H9 (cell line): ENCODE measurements at regions not wholly inside any gene's neighbourhood (a gene's known extent, or its start where the extent isn't known, plus 50 kb on each side); places are given as distances from the start of the nearest gene placed in this dataset.

ENCODE experiments used
- DNase-seq: peaks from one replicate; pipeline ENCODE4 v3.0.0-alpha.2; 2017
- H2AFZ ChIP-seq: one replicate; pipeline ENCODE4 v1.6.1; 2013; ENCODE audit warnings: mild to moderate bottlenecking, low read length, control low read depth, moderate library complexity
- H2AK5ac ChIP-seq: 2 replicates; pipeline ENCODE4 v1.6.1; 2013; ENCODE audit warnings: low read length, control low read depth, mixed read lengths; ENCODE audit not compliant: insufficient read length
- H2BK120ac ChIP-seq: one replicate; pipeline ENCODE4 v1.6.1; 2013; ENCODE audit warnings: low read depth, mild to moderate bottlenecking, low read length, control low read depth, inconsistent platforms; ENCODE audit not compliant: poor library complexity, severe bottlenecking
- H2BK12ac ChIP-seq: 2 replicates; pipeline ENCODE4 v1.6.1; 2013; ENCODE audit warnings: low read length, control low read depth, mixed read lengths, low read depth; ENCODE audit not compliant: insufficient read length
- H2BK15ac ChIP-seq: 2 replicates; pipeline ENCODE4 v1.6.1; 2013; ENCODE audit warnings: low read depth, low read length, control low read depth
- H2BK20ac ChIP-seq: one replicate; pipeline ENCODE4 v1.6.1; 2013; ENCODE audit warnings: low read depth, mild to moderate bottlenecking, low read length, control low read depth, inconsistent platforms; ENCODE audit not compliant: poor library complexity, severe bottlenecking
- H2BK5ac ChIP-seq: 2 replicates; pipeline ENCODE4 v1.6.1; 2013; ENCODE audit warnings: low read length, control low read depth, mixed read lengths; ENCODE audit not compliant: insufficient read length
- H3K14ac ChIP-seq: 2 replicates; pipeline ENCODE4 v1.6.1; 2013; ENCODE audit warnings: low read length, control low read depth; ENCODE audit not compliant: insufficient read depth
- H3K18ac ChIP-seq: 2 replicates; pipeline ENCODE4 v1.6.1; 2013; ENCODE audit warnings: low read depth, mild to moderate bottlenecking, mixed read lengths, low read length, control low read depth; ENCODE audit not compliant: insufficient read length
- H3K23ac ChIP-seq: 2 replicates; pipeline ENCODE4 v1.6.1; 2013; ENCODE audit warnings: low read length, control low read depth, mixed read lengths, low read depth; ENCODE audit not compliant: insufficient read length
- H3K23me2 ChIP-seq: 2 replicates; pipeline ENCODE4 v1.6.1; 2013; ENCODE audit warnings: low read depth, mild to moderate bottlenecking, mixed read lengths, low read length, control low read depth; ENCODE audit not compliant: insufficient read length, poor library complexity, severe bottlenecking
- H3K27ac ChIP-seq: 2 replicates; pipeline ENCODE4 v1.5.1; 2013; ENCODE audit warnings: low read length, control low read depth, mixed read lengths, low read depth; ENCODE audit not compliant: insufficient read length
- H3K27me3 ChIP-seq: 2 replicates; pipeline ENCODE4 v1.6.1; 2013; ENCODE audit warnings: low read length, control low read depth, inconsistent platforms; ENCODE audit not compliant: insufficient read depth
- H3K4ac ChIP-seq: 2 replicates; pipeline ENCODE4 v1.6.1; 2013; ENCODE audit warnings: low read depth, mild to moderate bottlenecking, control low read depth, inconsistent platforms, low read length, moderate library complexity
- H3K4me1 ChIP-seq: 2 replicates; pipeline ENCODE4 v1.6.1; 2013; ENCODE audit warnings: low read length, control low read depth, inconsistent platforms; ENCODE audit not compliant: insufficient read depth
- H3K4me2 ChIP-seq: 2 replicates; pipeline ENCODE4 v1.6.1; 2013; ENCODE audit warnings: low read length, control low read depth, mixed read lengths; ENCODE audit not compliant: insufficient read length, insufficient read depth
- H3K56ac ChIP-seq: 2 replicates; pipeline ENCODE4 v1.6.1; 2013; ENCODE audit warnings: low read depth, mild to moderate bottlenecking, mixed read lengths, low read length, control low read depth; ENCODE audit not compliant: insufficient read length
- H3K79me1 ChIP-seq: 2 replicates; pipeline ENCODE4 v1.6.1; 2013; ENCODE audit warnings: low read depth, mild to moderate bottlenecking, moderate library complexity, low read length, control low read depth, inconsistent platforms; ENCODE audit not compliant: insufficient read depth, poor library complexity, severe bottlenecking
- H3K79me2 ChIP-seq: 2 replicates; pipeline ENCODE4 v1.6.1; 2013; ENCODE audit warnings: low read length, control low read depth, inconsistent platforms; ENCODE audit not compliant: insufficient read depth
- H3K9ac ChIP-seq: 2 replicates; pipeline ENCODE4 v1.6.1; 2013; ENCODE audit warnings: low read length, control low read depth, mixed read lengths; ENCODE audit not compliant: insufficient read length; ENCODE audit errors: extremely low read depth
- H3K9me3 ChIP-seq: one replicate; pipeline ENCODE4 v1.6.1; 2013; ENCODE audit warnings: low read depth, low read length, inconsistent platforms; ENCODE audit not compliant: control insufficient read depth
- H3T11ph ChIP-seq: one replicate; pipeline ENCODE4 v1.6.1; 2013; ENCODE audit warnings: mild to moderate bottlenecking, low read length, control low read depth, inconsistent platforms
- H4K20me1 ChIP-seq: one replicate; pipeline ENCODE4 v1.6.1; 2013; ENCODE audit not compliant: control insufficient read depth, insufficient read length, insufficient read depth
- H4K5ac ChIP-seq: 2 replicates; pipeline ENCODE4 v1.6.1; 2013; ENCODE audit warnings: low read depth, mild to moderate bottlenecking, mixed read lengths, low read length, control low read depth; ENCODE audit not compliant: insufficient read length
- H4K8ac ChIP-seq: replicated peaks from 2 replicates; pipeline ENCODE4 v1.6.1; 2013; ENCODE audit warnings: low read length, control low read depth, mixed read lengths, low read depth; ENCODE audit not compliant: insufficient read length
- H4K91ac ChIP-seq: 2 replicates; pipeline ENCODE4 v1.6.1; 2013; ENCODE audit warnings: low read depth, mild to moderate bottlenecking, moderate library complexity, mixed read lengths, low read length, control low read depth; ENCODE audit not compliant: insufficient read length
- H3K27ac Mint-ChIP-seq, 3 experiments: 2 replicates in 2 of 3; 3 replicates in 1 of 3; pipeline ENCODE4 v1.8.0; 2020 to 2021; ENCODE audit warnings: mixed read lengths in 3 of 3, mild to moderate bottlenecking in 1 of 3, moderate library complexity in 1 of 3
- H3K27me3 Mint-ChIP-seq: 2 replicates; pipeline ENCODE4 v1.8.0; 2021; ENCODE audit warnings: low read depth, mild to moderate bottlenecking, moderate library complexity, mixed read lengths
- H3K36me3 Mint-ChIP-seq, 3 experiments: 2 replicates in 2 of 3; 3 replicates in 1 of 3; pipeline ENCODE4 v1.8.0; 2020 to 2021; ENCODE audit warnings: low read depth in 3 of 3, mixed read lengths in 3 of 3; ENCODE audit not compliant: insufficient read depth in 1 of 3
- H3K4me1 Mint-ChIP-seq, 2 experiments: 2 replicates each; pipeline ENCODE4 v1.8.0; 2020; ENCODE audit warnings: mixed read lengths in 2 of 2
- H3K4me3 Mint-ChIP-seq, 2 experiments: 2 replicates in 1 of 2; 3 replicates in 1 of 2; pipeline ENCODE4 v1.8.0; 2020 to 2021; ENCODE audit warnings: mild to moderate bottlenecking in 2 of 2, mixed read lengths in 2 of 2, moderate library complexity in 1 of 2
- H3K9me3 Mint-ChIP-seq, 2 experiments: 2 replicates in 1 of 2; 3 replicates in 1 of 2; pipeline ENCODE4 v1.8.0; 2020; ENCODE audit warnings: mild to moderate bottlenecking in 2 of 2, mixed read lengths in 2 of 2, moderate library complexity in 1 of 2
- CTCF ChIP-seq: fragments of 200-600 bp; sonication (generic); conservative IDR thresholded peaks from 3 replicates; pipeline ENCODE4 v1.8.0; 2021; ENCODE audit warnings: antibody characterized with exemption, mild to moderate bottlenecking
- WGBS: extraction: QIAGEN DNeasy Blood & Tissue Kit; methylation state at CpG from one replicate; pipeline ENCODE4 v1.1.7; 2013; ENCODE audit warnings: missing lambda C conversion rate, low lambda C conversion rate, mixed read lengths; ENCODE audit not compliant: insufficient read length; ENCODE audit errors: extremely low coverage; 5-methylcytosine and 5-hydroxymethylcytosine counted together

- peaks cover 35 to 40% of the 10 kb centered on the region in 2 experiments for H3K4me1 Mint-ChIP-seq
- WGBS: no CpG with 5 or more reads among the region's 6 CpGs
- no peak overlapping the region for H4K91ac ChIP-seq
These were observed 253.4 kb downstream of the RHOU start for GRCh38 chr1:228988664-228989063.

More at GRCh38 chr1:228988664-228989063, 253.4 kb downstream of the RHOU start:
- H3K4me1 ChIP-seq: peaks cover 8% of the 10 kb centered on the region; the same call in 1 of the 2 replicates
- H3K14ac ChIP-seq: no peak overlapping the region
- no peak for TF ChIP-seq CTCF
- no peak overlapping the region for H2BK120ac ChIP-seq
- no peak overlapping the region for H3K23ac ChIP-seq
- H2AFZ ChIP-seq: no peak overlapping the region
- no peak overlapping the region for H4K5ac ChIP-seq
- no peaks in the 10 kb centered on the region for H3K79me1 ChIP-seq
- no peak overlapping the region for H2BK12ac ChIP-seq
- no peaks in the 10 kb centered on the region for H4K20me1 ChIP-seq
- DNase-seq: no peak
- H2BK5ac ChIP-seq: no peak overlapping the region
- no peak overlapping the region for H2BK20ac ChIP-seq
- H2BK15ac ChIP-seq: no peak overlapping the region
- H3K27me3 ChIP-seq: no peaks in the 10 kb centered on the region
- H3K56ac ChIP-seq: no peak overlapping the region
- H3K4me3 Mint-ChIP-seq: no peak overlapping the region; a peak in 1 of 5 replicates
- H3K9ac ChIP-seq: no peak overlapping the region
- no peaks in the 10 kb centered on the region for H3K36me3 Mint-ChIP-seq
- H3K27ac Mint-ChIP-seq: no peak overlapping the region
- no peak overlapping the region for H4K8ac ChIP-seq
- no peaks in the 10 kb centered on the region for H3K79me2 ChIP-seq
- H3K18ac ChIP-seq: no peak overlapping the region
- H3K4me2 ChIP-seq: no peak overlapping the region
- no peak overlapping the region for H3K4ac ChIP-seq
- H2AK5ac ChIP-seq: no peak overlapping the region
- no peaks in the 10 kb centered on the region for H3K23me2 ChIP-seq
- H3K9me3 ChIP-seq: no peaks in the 10 kb centered on the region
- H3K9me3 Mint-ChIP-seq: no peaks in the 10 kb centered on the region; a peak in 1 of 5 replicates
- no peak overlapping the region for H3K27ac ChIP-seq
- no peak overlapping the region for H3T11ph ChIP-seq
- peaks cover 2% of the 10 kb centered on the region; the same call in 1 of the 2 replicates for H3K27me3 Mint-ChIP-seq
